CD14-positive monocyte (primary cell): ENCODE measurements at regions not wholly inside any gene's neighbourhood (a gene's known extent, or its start where the extent isn't known, plus 50 kb on each side); places are given as distances from the start of the nearest gene placed in this dataset.

Experiments
- DNase-seq, 3 donors: peaks; one replicate each; pipeline ENCODE4 v3.0.0-alpha.2; 2011 to 2022
- H2AFZ ChIP-seq: 2 replicates; pipeline ENCODE4 v1.6.0; 2012; ENCODE audit warnings: mild to moderate bottlenecking, low read depth, low read length, inconsistent platforms; ENCODE audit not compliant: insufficient read depth, poor library complexity, severe bottlenecking
- H3K27ac ChIP-seq, 2 donors: 1 replicate in 1 of 2; 2 replicates in 1 of 2; pipeline ENCODE4 v1.5.1; 2012 to 2013; ENCODE audit warnings: low read length in 2 of 2, control low read depth in 1 of 2, inconsistent platforms in 1 of 2, low read depth in 1 of 2, mild to moderate bottlenecking in 1 of 2
- H3K27me3 ChIP-seq, 2 donors: one replicate each; pipeline versions ENCODE4 v1.6.0 to v1.6.1; 2011 to 2013; ENCODE audit warnings: low read length in 2 of 2; ENCODE audit not compliant: control insufficient read depth in 2 of 2, insufficient read depth in 2 of 2
- H3K36me3 ChIP-seq, 2 donors: replicated peaks in 1 of 2; 1 replicate in 1 of 2; 2 replicates in 1 of 2; pipeline versions ENCODE4 v1.5.1 to v1.6.1; 2012 to 2013; ENCODE audit warnings: low read length in 2 of 2, control low read depth in 1 of 2, inconsistent platforms in 1 of 2, mild to moderate bottlenecking in 1 of 2; ENCODE audit not compliant: insufficient read depth in 2 of 2, control insufficient read depth in 1 of 2
- H3K4me1 ChIP-seq, 2 donors: 1 replicate in 1 of 2; 2 replicates in 1 of 2; pipeline versions ENCODE4 v1.5.1 to v1.6.1; 2012 to 2013; ENCODE audit warnings: low read length in 2 of 2, control low read depth in 1 of 2, inconsistent platforms in 1 of 2, mild to moderate bottlenecking in 1 of 2, moderate library complexity in 1 of 2; ENCODE audit not compliant: insufficient read depth in 2 of 2, control insufficient read depth in 1 of 2
- H3K4me2 ChIP-seq: replicated peaks from 2 replicates; pipeline ENCODE3; 2012; ENCODE audit warnings: low read length, moderate library complexity, mild to moderate bottlenecking; ENCODE audit not compliant: poor library complexity, severe bottlenecking; ENCODE audit errors: extremely low read depth
- H3K4me3 ChIP-seq, 3 experiments: fragments of 200-600 bp in 1 of 3; sonication (generic) in 1 of 3; replicated peaks in 1 of 3; 1 replicate in 2 of 3; 2 replicates in 1 of 3; pipeline ENCODE4 v1.5.1; 2011 to 2013; ENCODE audit warnings: low read length in 3 of 3, mild to moderate bottlenecking in 3 of 3, control low read depth in 2 of 3, low read depth in 2 of 3, inconsistent platforms in 1 of 3, moderate library complexity in 1 of 3
- H3K79me2 ChIP-seq: 2 replicates; pipeline ENCODE4 v1.6.0; 2012; ENCODE audit warnings: mild to moderate bottlenecking, control low read depth, inconsistent platforms, low read length, moderate library complexity; ENCODE audit not compliant: insufficient read depth
- H3K9ac ChIP-seq: 2 replicates; pipeline ENCODE4 v1.6.0; 2017; ENCODE audit warnings: low read length, mild to moderate bottlenecking; ENCODE audit not compliant: insufficient read depth, poor library complexity, severe bottlenecking
- H3K9me3 ChIP-seq, 2 donors: replicated peaks in 1 of 2; 1 replicate in 1 of 2; 2 replicates in 1 of 2; pipeline versions ENCODE4 v1.5.1 to v1.6.1; 2012 to 2013; ENCODE audit warnings: low read length in 2 of 2, control low read depth in 1 of 2; ENCODE audit not compliant: control insufficient read depth in 1 of 2, insufficient read depth in 1 of 2
- H4K20me1 ChIP-seq: 2 replicates; pipeline ENCODE4 v1.6.0; 2012; ENCODE audit warnings: mild to moderate bottlenecking, low read length, control low read depth, moderate library complexity; ENCODE audit not compliant: insufficient read depth
- H3K27ac Mint-ChIP-seq, 7 donors: one replicate each; pipeline ENCODE4 v1.8.0; 2020; ENCODE audit warnings: mild to moderate bottlenecking in 7 of 7, mixed read lengths in 7 of 7, moderate library complexity in 6 of 7, inconsistent platforms in 2 of 7
- H3K27me3 Mint-ChIP-seq, 3 donors: one replicate each; pipeline ENCODE4 v1.8.0; 2021 to 2022; ENCODE audit warnings: low read depth in 3 of 3, mild to moderate bottlenecking in 3 of 3, mixed read lengths in 3 of 3, moderate library complexity in 3 of 3, inconsistent platforms in 1 of 3
- H3K36me3 Mint-ChIP-seq, 2 donors: one replicate each; pipeline ENCODE4 v1.8.0; 2020; ENCODE audit warnings: mixed read lengths in 2 of 2, inconsistent platforms in 1 of 2, mild to moderate bottlenecking in 1 of 2
- H3K4me1 Mint-ChIP-seq: one replicate; pipeline ENCODE4 v1.8.0; 2020; ENCODE audit warnings: mild to moderate bottlenecking, mixed read lengths
- H3K4me3 Mint-ChIP-seq, 2 donors: one replicate each; pipeline ENCODE4 v1.8.0; 2020; ENCODE audit warnings: mild to moderate bottlenecking in 2 of 2, mixed read lengths in 2 of 2, moderate library complexity in 1 of 2
- H3K9me3 Mint-ChIP-seq, 7 donors: one replicate each; pipeline ENCODE4 v1.8.0; 2020 to 2022; ENCODE audit warnings: mixed read lengths in 7 of 7, mild to moderate bottlenecking in 6 of 7, moderate library complexity in 6 of 7, inconsistent platforms in 2 of 7
- CTCF ChIP-seq: fragments of 200-600 bp; IDR thresholded peaks from one replicate; pipeline ENCODE4 v1.8.0; 2022; ENCODE audit warnings: antibody characterized with exemption, mild to moderate bottlenecking
- WGBS: methylation state at CpG from one replicate; pipeline ENCODE4 v1.1.5; 2013; ENCODE audit warnings: missing lambda C conversion rate; ENCODE audit not compliant: insufficient coverage; 5-methylcytosine and 5-hydroxymethylcytosine counted together
- intact Hi-C, 2 donors: fragments of 100-400 bp; cut with micrococcal nuclease; formaldehyde crosslinking; loops; one replicate each; pipeline versions ENCODE4 v1.15.0 to v1.15.1; 2023

- no peak overlapping the region for H3K9ac ChIP-seq
- no peaks in the 10 kb centered on the region for H3K4me1 ChIP-seq
- H4K20me1 ChIP-seq = no peaks in the 10 kb centered on the region
- no peak overlapping the region for H3K27ac ChIP-seq
- no peaks in the 10 kb centered on the region for H3K36me3 ChIP-seq
- no peak overlapping the region for H3K4me2 ChIP-seq
- no CpG with 5 or more reads among the region's 1 CpG for WGBS
- intact Hi-C loops = no loop called here
- Mint-ChIP-seq H3K4me1 (no peaks in the 10 kb centered on the region), H3K27ac (no peak overlapping the region), H3K36me3 (no peaks in the 10 kb centered on the region), H3K9me3 (peaks cover 0 to 3% (median 2%) of the 10 kb centered on the region in 7 donors), H3K4me3 (no peak overlapping the region), H3K27me3 (peaks cover 1 to 9% (median 3%) of the 10 kb centered on the region in 3 donors)
- no peak for DNase-seq
- H2AFZ ChIP-seq = no peak overlapping the region
- no peaks in the 10 kb centered on the region for H3K79me2 ChIP-seq
- H3K4me3 ChIP-seq = no peak overlapping the region
- H3K9me3 ChIP-seq = no peaks in the 10 kb centered on the region
- TF ChIP-seq CTCF = no peak
- no peaks in the 10 kb centered on the region for H3K27me3 ChIP-seq
Measured at GRCh38 chr13:58721273-58721672, 1089.7 kb downstream of the PCDH17 start.

GRCh38 chr13:58728126-58728525, 1096.6 kb downstream of the PCDH17 start:
- no peak overlapping the region for H3K27ac Mint-ChIP-seq
- Histone ChIP-seq H3K4me1 (no peaks in the 10 kb centered on the region), H3K27ac (no peak overlapping the region), H3K27me3 (peaks cover 0 to 4% of the 10 kb centered on the region in 2 donors), H3K79me2 (no peaks in the 10 kb centered on the region), H3K9ac (no peak overlapping the region), H2AFZ (no peak overlapping the region), H3K9me3 (no peaks in the 10 kb centered on the region), H4K20me1 (no peaks in the 10 kb centered on the region), H3K4me2 (no peak overlapping the region), H3K4me3 (no peak overlapping the region), H3K36me3 (no peaks in the 10 kb centered on the region)
- no CpG with 5 or more reads among the region's 3 CpGs for WGBS
- peaks cover 2% of the 10 kb centered on the region for H3K4me1 Mint-ChIP-seq
- H3K4me3 Mint-ChIP-seq = no peak overlapping the region
- intact Hi-C loops = no loop called here
- peaks cover 2 to 14% (median 3%) of the 10 kb centered on the region in 3 donors for H3K27me3 Mint-ChIP-seq
- H3K9me3 Mint-ChIP-seq = peaks cover 0 to 3% (median 0%) of the 10 kb centered on the region in 7 donors
- no peak for DNase-seq
- H3K36me3 Mint-ChIP-seq = no peaks in the 10 kb centered on the region
- no peak for TF ChIP-seq CTCF
